ENCODE measurements at regions not wholly inside any gene's neighbourhood (a gene's known extent, or its start where the extent isn't known, plus 50 kb on each side); places are given as distances from the start of the nearest gene placed in this dataset.

DNA sequence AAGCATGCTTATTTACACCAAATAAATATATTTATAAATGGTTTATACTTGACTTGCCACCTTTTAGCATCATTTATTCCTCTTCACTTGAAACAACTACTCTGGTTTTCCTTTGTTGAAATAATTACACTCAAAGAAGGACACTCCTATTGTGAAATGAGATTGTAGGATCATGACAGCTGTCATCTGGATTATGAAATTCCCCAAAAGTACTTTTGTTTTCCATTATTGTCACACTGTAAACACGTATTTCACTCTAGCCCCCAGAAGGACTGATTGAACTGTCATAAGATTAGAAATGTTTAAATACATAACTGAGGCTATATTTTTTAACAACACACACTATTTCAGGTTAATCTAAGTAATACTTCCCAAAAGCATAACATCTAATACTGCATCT lies 593.8 kb downstream of the LRRIQ3 start:
- TF ChIP-seq CTCF (IDR thresholded peaks at IDR 0.05; ENCODE audit: borderline replicate concordance, extremely low read depth, low read length, poor library complexity, severe bottlenecking) = no peak
- TF ChIP-seq EZH2 (IDR thresholded peaks at IDR 0.05; ENCODE audit: borderline replicate concordance, low read depth, low read length, severe bottlenecking) = no peak
